DMS114 treated with DMSO at 0.1 percent for 48 hours (cell line): ENCODE measurements at regions not wholly inside any gene's neighbourhood (a gene's known extent, or its start where the extent isn't known, plus 50 kb on each side); places are given as distances from the start of the nearest gene placed in this dataset.

Source experiments
- DNase-seq: peaks from one replicate; lab custom pipeline; 2025; ENCODE audit not compliant: unreplicated experiment; lab: John Stamatoyannopoulos, UW

DNA sequence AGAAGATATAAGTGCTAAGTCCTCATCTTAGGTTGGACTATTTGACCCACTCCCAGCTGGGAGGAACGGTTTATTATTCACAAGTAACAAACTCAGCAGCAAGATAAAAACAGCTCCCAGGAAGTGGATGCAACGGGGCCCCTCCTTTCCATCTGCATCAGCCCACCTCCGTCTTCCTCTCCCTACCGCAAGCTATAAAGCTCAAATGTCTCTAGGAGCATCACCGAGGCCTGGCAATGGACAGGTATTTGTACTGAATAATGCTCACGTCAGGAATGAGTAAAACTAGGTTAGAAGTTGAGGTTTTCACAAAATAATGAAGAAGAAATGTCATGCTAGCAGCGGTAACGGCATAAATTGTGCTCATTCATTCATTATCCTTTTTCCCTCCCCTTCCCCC lies 408.7 kb upstream of the PSMD7 start:
- DNase-seq, result no peak

DNA sequence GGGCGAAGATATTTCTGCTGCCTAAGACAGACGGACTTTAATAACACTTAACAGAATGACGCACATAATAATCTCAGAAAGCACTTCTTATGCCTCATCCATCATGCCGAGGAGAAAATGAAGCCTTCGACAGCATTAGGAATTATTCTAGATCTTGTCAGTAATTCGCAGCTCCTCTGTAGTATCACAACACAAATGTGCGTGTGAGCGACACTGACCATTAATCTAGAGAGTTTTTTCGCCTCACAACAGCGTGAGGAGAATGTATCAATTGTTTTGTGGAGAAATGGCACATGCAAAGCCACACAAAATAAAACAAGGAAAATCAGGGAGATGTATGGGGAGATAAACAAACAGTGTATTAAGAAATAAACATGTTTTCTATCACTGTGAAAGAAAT lies 410.2 kb upstream of the PSMD7 start:
- no peak for DNase-seq

DNA sequence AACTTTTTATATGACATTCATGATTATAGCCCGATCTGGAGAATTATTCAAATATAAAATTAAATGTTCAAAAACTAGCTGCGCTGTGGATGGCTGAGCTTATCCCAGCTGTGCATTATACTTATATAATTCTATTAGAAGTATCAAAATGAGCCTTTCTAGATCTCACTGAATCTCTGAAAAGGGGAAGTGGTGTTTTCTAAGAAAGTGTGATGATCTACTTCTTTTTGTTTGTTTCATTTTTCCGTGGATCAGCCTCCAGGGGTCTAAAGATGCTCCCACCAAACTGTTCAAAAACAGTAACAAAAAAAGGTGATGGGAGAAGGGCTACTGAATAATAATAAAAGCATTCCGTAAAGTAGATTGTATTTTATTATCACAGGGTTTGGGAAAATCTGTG lies 411.3 kb upstream of the PSMD7 start:
- no peak for DNase-seq

DNA sequence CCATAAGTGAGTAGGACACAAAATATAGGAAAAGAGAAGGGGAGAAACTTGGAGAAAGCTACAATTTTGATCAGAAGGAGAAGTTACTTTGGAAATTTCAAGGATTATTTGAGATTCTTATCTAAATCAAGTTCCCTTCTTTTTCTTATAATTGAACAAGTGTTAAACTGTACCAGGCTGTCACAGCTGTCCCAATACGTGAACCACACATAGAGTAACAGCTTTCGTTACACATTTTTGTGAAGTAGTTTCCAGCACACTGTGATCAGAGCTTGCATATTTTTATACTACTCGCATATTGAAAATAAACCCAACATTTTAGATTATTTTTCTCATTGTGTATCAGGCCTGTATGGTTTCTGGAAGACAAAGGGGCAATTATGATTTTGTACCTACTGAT lies 412.8 kb upstream of the PSMD7 start:
- DNase-seq, result no peak

DNA sequence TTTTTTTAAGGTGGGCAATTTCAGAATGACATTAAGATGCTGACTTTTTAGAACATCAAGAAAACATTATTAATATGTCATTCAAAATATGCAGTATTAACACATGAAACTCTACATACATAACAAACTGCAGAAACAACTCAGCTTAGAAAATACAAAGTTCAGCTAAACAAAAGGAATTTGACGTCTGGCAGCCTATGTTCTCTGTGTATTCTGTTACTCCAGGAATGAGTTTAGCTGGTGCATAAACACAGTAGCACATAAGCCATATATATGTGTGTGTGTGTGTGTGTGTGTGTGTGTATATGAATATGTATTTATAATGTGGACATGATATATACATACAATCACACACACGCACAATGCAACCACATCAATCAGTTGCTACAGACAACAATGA lies 413.5 kb upstream of the PSMD7 start:
- DNase-seq, result no peak

DNA sequence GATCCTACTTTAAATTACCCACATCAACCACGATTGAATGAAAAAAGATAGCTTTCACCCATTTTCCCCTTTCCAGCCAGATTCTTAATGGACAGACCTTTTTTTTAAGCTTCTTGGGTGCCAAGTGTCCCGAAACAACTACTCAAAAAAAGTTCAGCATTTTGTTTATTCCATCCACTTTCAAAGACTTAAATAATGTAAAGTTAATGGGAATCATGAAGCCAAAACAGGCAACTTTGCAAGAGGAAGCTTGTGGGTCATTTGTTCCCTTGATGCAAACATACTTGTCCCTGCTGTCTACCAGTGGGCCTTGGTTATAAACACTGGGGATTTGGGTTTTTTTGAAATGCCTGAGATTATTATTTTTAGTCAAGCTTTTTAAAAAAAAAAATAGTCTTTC lies 414.0 kb upstream of the PSMD7 start:
- no peak for DNase-seq

DNA sequence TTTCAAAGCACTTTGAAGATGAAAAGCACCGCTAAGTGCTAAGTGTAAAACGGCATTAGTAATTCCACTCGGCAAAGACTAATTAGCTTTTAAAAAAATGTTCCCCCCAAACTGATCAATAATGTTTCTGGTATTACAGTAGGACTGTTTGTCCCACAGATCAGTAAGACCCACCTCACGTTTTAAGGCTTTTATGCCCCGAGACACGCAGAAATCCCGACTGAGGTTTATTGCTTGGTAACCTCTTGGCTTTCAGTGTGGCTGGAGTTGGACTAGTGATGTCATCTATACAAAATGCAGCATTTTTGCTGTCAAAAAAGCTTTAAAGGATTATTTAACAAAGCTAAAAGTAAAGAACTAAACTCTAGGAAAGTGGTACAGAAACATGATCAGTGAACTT lies 414.6 kb upstream of the PSMD7 start:
- no peak for DNase-seq

DNA sequence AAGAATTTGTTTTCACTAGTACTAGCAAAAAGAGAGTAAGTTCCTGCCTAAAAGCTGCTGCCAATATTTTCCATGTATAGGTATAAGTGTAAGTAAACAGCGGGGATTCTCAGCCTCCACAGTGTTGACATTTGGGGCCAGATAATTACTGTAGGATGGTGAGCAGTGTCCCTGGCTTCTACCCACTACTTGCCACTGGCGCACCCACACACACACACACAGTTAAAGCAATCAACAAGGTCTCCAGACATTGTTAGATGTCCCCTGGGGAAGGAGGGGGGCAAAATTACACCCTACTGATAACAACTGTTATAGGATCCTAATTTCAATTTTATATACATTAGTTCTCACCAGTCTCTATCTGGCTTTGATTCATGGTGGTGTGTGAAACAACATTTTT lies 417.0 kb upstream of the PSMD7 start:
- DNase-seq, result no peak

DNA sequence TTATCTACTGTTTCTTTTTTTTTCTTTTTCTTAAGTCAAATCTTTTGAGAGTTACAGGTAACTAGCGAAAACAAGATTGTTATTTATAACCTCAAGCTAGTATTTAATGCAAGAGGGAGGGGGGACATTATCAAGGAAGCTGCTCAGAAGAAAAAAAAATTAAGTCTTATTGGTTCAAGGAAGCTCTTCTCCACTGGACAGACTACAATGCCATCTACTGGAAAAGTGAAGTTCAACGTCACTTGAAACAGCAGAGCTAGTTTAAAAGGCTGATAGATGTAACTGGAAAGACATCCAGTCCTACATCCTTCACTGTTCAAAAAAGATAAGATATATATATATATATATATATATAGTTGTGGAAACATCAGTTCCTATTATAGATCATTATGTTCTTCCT lies 418.0 kb upstream of the PSMD7 start:
- peak; percentile 90 for DNase-seq

DNA sequence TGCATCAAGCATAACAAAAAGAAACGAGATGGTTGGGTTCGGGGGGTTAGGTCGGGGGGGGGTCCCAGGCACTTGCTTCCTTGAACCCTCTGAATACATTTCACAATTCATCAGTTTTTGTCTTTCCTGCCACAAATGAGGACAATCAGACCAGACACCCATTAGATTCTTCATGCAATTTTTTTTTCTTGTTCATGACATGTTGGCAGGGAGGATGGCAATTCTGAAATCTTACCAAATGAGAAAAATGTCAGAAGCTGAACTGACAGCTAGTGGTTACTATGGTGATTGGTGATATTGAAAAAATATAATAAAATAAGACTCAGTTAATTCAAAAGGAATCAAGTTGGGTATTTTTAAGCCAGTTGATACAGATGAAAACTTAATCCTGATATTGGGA lies 419.5 kb upstream of the PSMD7 start:
- DNase-seq, result no peak

DNA sequence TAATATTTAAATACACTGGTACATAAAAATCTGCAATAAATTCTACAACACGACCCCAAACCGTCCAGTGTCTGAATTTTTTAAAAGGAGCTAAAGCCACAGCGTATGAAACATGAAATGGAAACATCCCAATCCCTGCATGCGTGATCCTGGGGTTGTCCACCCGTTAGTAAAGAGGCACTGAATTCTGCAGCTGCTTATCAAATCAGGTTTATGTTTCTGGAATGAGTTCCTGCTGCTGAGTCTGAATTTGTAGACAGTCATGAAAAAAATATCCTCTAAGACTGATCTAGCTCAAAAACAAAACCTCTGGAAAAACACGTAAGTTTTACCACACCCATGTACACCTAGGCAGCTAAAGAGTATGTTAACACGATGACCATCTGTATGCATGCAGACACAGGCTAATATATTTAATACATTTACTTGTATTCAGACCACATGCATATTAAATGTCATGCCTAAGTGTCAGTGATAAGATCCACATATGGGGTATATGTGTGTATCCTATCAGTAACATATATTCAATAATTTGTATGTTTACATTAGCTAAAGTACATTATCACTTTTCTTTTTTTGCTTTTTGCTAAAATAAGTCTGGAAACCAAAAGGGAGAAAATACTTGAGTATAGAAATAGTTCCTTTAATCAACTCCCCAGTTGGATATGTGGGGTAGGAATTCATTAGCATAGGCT lies 420.5 kb upstream of the PSMD7 start:
- DNase-seq, result no peak

DNA sequence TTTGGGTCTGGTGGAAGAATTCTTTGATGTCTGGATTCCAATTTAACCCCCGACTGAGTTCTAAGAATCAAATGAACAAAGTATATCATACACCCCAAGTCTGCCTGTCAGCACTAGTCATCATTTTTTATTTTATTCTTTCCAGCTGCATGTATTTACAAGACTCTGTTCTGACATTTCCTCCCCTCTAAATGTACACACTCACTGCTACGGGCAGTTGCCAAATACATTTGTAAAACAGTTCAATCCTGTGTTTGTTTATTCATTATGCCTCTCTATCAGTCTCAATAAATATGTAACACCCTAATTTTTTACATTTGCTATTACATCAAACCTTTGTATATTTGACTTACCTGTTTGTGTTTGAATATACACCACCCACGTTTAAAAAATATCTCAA lies 422.3 kb upstream of the PSMD7 start:
- DNase-seq, result no peak

DNA sequence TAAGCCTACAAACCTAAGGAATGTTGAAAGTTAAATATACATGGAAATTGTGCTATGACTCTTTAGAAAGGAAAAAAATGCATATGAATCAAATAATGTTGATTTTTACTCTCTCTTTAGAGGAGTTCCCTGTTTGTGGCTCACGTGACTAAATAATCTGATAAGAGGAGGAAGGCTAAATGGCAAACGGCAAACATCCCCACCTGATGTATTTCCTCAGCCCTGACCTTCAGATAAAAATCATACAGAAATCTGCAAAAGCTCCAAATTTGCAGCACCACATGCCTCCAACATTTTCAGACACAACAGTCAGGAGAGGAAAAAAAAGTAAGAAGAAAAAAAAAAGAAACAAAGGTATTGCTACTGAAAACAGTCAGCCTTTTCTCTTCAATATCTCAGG lies 423.0 kb upstream of the PSMD7 start:
- DNase-seq, result no peak

DNA sequence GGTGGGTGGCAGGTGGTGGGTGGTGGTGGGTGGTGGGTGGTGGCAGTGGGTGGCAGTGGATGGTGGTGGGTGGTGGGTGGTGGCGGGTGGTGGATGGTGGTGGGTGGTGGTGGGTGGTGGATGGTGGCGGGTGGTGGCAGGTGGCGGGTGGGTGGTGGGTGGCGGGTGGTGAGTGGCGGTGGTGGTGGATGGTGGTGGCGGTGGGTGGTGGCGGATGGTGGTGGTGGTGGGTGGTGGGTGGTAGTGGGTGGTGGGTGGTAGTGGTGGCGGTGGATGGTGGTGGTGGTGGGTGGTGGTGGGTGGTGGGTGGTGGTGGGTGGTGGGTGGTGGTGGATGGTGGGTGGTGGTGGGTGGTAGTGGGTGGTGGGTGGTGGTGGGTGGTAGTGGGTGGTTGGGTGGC lies 423.8 kb upstream of the PSMD7 start:
- DNase-seq, result no peak

DNA sequence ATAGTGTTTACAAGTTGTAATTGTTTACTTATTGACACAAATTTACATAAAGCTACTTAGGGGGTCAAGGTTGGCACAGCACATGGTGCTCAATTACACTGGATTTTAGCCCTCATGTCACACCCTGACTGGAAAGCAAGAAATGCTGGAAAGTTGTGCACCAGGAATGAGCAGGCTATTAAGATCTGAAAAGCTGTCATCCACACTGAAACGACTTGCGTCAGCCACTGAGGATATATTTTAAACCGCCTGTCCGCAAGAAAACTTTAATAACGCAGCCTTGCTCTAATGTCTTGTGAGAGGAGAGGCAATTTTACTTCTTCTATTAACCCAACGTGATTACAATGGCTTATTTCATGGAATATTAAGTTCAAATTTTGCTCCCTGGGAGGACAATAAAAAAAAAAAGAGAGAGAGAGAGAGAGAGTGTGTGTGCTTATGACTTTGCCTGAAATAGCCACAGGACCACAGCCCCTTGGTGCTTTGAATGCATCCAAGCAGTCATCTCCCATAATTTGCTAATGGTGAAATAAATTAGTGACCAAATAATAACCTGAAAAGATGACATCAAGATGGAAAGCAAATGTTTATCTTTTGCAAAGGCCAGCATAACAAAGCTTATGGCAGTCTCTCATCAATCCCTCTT lies 425.4 kb upstream of the PSMD7 start:
- no peak for DNase-seq

DNA sequence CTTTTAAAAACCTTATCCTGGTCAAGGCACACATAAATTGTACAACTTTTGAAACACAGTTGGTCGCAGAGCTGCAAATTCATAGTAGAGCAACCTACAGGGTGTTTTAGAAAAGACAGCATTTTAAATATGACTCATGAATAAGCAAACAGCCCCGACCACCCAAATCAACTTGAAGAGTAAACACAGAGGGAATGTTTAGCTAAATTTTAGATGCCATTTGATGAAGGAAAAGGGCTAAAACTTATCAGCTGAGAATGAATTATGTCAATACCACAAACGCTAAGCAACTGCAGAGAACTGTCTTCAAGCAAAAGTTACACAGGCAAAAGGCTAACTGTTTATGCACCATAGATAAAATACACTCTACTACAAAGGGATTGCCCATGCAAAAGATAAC lies 427.5 kb upstream of the PSMD7 start:
- DNase-seq, result no peak

DNA sequence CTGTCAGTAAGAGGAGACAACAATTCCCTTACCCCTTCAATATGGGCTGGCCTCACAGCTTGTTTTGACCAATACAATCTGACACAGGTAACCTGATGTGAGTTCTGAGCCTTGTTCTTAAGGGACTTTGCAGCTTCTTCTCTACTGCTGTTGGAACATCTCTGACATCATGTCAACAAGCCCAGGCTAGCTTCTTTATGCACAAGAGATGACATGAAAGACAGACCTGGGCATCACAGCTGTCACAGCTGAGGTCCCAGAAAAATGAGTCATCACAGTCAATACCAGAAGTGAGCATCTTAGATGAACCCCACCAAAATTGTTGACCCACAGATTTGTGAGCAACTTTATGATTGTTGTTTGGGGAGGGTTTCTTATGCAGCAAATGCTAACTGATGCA lies 431.7 kb upstream of the PSMD7 start:
- no peak for DNase-seq

DNA sequence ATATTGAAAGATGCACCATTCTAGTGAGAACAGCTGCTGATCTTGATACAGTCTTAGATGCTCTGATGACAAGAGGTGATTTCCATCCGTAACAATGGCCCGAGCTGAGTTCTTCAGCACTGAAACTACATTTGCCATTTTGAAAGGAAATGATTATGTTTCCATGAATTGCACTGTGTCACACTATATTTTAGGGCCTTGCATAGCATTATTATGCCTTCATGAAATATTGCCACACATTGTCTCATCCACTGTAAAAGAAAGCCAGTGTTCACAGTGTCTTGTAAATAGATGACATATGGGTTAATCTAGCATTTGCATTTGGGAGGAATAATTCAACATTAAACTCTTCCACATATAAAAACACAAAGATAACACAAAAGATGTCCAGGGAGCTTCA lies 438.3 kb upstream of the PSMD7 start:
- DNase-seq, result no peak

DNA sequence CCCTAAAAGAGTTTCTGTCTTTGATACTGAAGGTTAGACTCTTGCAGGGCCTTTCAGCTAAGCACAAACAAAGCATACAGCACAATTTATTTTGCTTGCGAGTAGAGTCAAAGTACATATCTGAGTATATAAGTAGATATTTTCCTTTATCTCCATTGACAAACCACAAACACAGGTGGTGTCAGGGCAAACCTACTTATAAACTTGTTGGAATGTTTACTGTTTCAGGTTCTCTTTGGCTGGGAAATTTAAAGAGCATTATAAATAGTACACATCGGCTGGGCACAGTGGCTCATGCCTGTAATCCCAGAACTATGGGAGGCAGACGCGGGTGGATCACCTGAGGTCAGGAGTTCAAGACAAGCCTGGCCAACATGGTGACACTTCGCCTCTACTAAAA lies 442.6 kb upstream of the PSMD7 start:
- DNase-seq, result no peak

DNA sequence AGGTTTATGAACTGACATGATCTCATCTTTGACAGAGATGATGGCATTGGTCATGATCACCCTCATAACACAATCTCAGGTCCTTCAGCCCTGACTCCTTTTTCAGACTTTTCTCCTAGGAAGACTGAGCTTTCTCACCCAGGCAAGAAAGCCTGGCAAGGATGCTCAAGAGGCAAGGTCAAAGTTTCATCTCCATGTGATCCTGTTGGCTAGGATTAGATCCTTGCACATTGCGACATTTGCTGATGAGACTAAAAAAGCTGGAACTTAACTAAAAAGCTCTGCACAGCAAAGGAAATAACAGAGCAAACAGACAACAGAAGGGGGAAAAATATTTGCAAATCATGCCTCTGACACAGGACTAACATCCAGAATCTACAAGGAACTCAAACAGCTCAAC lies 444.1 kb upstream of the PSMD7 start:
- DNase-seq, result no peak

DNA sequence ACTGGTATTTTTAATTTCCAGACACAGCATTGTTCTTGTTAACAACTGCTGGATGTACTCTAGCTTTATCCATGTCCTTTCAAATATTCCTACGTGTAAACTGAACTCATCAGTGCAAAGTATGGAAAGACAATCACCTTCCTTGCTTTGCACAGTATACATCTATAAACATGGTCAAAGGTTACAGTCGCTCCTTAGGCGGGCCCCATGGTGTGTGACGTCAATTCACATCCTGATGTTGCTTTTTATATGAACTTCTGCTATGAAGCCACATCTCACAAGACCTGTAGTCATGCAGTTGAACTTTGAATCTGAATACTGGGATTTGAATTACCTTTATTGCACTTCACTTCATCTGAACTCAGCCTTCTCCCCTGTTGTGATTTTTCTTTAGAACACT lies 447.6 kb upstream of the PSMD7 start:
- no peak for DNase-seq

DNA sequence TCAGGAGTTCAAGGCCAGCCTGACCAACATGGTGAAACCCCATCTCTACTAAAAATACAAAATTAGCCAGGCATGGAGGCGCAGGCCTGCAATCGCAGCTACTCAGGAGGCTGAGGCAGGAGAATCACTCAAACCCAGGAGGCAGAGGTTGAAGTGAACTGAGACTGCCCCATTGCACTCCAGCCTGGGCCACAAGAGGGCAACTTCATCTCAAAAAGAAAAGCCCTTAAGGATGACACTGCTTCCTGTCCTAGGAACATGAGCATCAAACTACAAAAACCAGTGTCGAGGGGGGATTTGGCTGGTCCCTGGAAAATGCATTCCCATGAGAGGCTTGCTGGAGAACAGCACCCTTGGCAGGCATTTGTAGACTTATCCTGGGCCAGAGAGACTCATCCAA lies 449.5 kb upstream of the PSMD7 start:
- DNase-seq, result no peak

DNA sequence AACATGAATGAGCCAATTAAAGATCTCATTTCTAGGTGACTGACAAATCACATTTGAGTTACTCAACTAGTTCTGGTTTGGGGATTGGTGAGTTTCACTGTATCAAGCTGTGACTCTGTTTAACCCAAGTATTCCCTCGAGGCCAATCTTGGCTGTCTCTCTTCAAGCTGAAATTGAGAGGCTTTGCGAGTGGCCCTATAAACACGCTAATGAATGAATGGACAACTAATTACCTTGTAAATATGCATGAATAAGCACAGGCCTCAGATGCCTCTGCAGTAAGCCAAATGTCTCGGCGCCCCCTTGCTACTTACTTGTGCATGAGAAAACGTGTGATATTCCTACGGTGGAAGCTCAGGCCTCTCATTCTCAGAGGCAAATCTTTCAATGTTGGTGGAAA lies 450.3 kb upstream of the PSMD7 start:
- DNase-seq, result no peak
